GM20000 (cell line): ENCODE measurements at regions not wholly inside any gene's neighbourhood (a gene's known extent, or its start where the extent isn't known, plus 50 kb on each side); places are given as distances from the start of the nearest gene placed in this dataset.

Experiments
- DNase-seq: peaks from one replicate; pipeline ENCODE4 v3.0.0; 2012; ENCODE audit warnings: low spot score
- CTCF ChIP-seq: IDR thresholded peaks from 2 replicates; pipeline ENCODE4 v1.5.1; 2012; ENCODE audit warnings: mild to moderate bottlenecking, control low read depth; ENCODE audit errors: extremely low read depth, missing control alignments

- no peak for DNase-seq
- TF ChIP-seq CTCF: no peak
These were observed 415.4 kb downstream of the LMO4 start for GRCh38 chr1:87744056-87744455.

GRCh38 chr1:87744763-87745162 lies 416.1 kb downstream of the LMO4 start:
- TF ChIP-seq CTCF: no peak
- no peak for DNase-seq

GRCh38 chr1:87753366-87753765 lies 424.7 kb downstream of the LMO4 start:
- no peak for DNase-seq
- no peak for TF ChIP-seq CTCF

- no peak for DNase-seq
- TF ChIP-seq CTCF: no peak
These were observed 425.5 kb downstream of the LMO4 start for GRCh38 chr1:87754139-87754538.

DNA sequence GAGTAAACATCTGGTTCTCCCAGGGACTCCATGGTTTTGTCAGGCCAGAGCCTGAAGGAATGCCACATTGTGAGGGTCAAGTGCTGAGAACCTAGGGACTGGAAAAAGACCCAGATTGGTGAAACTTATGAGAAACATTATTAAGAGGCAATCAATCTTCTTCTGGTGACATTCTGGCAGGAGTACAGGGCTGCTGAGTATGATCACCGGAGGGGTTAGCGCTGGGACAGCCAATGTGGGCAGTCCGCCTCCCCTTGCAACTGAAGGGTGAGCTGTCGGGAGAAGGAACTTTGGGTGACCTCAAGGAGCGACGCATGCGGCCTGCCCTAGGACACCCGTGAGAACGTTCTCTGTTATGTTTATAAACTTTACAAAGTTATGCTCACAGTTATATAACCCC lies 429.0 kb downstream of the LMO4 start:
- no peak for TF ChIP-seq CTCF
- DNase-seq: no peak

DNA sequence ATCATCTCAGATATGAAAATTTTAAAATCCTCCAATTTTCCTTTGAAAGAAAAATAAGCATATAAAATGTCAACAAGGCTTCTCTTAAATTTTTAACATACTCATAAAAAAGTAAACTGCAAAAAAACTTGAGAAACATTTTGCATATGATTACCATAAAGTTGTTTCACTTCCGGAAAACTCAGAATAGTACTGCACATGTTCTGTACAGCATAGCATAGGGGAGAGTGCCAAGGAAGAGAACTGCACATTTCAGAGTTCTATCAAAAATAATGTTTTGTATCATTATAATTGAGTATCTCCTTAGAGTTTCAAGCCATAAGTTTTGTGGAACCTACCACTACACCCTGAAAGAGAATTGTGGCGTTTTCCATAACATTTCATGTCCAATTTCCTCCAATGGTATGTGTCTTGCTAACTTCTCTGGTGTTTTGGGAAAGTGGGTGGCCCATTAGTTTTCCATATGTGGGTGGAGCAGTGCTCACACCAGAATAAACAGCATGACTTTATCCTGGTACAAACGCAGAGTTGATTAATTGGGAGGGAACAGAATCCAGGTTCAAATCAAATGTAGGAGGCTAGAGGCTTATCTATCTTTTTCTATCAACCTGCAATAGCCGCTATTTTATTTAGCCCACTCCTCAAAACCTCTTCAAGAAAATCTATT lies 430.9 kb downstream of the LMO4 start:
- DNase-seq: no peak
- no peak for TF ChIP-seq CTCF

DNA sequence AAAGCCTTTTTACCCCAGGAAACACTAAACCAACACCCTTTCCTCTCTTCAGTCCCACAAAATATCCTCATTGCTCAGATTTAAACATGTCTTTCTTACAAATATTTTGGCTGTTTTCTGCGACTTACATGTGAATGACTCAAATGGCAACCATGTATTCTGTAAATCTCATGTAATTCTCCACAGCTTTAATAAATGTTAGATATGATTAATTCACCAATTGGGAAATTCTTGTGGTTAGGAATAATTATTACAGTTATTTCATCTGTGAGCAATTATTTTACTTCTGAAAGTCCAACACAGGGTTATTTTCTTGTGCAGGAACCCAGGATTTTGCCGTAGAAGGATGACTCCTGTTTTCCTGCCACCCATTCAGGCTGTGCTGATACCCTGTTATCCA lies 431.5 kb downstream of the LMO4 start:
- no peak for TF ChIP-seq CTCF
- no peak for DNase-seq
